HG03025 (cell line): ENCODE measurements at regions not wholly inside any gene's neighbourhood (a gene's known extent, or its start where the extent isn't known, plus 50 kb on each side); places are given as distances from the start of the nearest gene placed in this dataset.

ENCODE experiments used
- ATAC-seq: cut with Tn5 transposase; IDR thresholded peaks from one replicate; pipeline ENCODE4 v1.9.1; 2021; ENCODE audit warnings: mild to moderate bottlenecking, moderate library complexity; ENCODE audit not compliant: unreplicated experiment, low FRiP score

GRCh38 chr13:78032132-78032531 is 113.5 kb upstream of the EDNRB start:
- no peak for ATAC-seq

GRCh38 chr13:78030341-78030896 is 111.8 kb upstream of the EDNRB start:
- ATAC-seq = no peak

- no peak for ATAC-seq
These were observed 111.3 kb upstream of the EDNRB start for GRCh38 chr13:78029901-78030300.

- no peak for ATAC-seq
These were observed 110.3 kb upstream of the EDNRB start for GRCh38 chr13:78028960-78029359.

- no peak for ATAC-seq
These were observed 106.4 kb upstream of the EDNRB start for GRCh38 chr13:78024996-78025395.

- ATAC-seq = peak; percentile 100
These were observed 103.7 kb upstream of the EDNRB start for GRCh38 chr13:78022164-78022877.

- no peak for ATAC-seq
These were observed 102.2 kb upstream of the EDNRB start for GRCh38 chr13:78020861-78021260.

GRCh38 chr13:78015782-78016181 is 97.2 kb upstream of the EDNRB start:
- no peak for ATAC-seq

GRCh38 chr13:78012046-78012445 is 93.4 kb upstream of the EDNRB start:
- ATAC-seq = no peak

- ATAC-seq = no peak
These were observed 86.2 kb upstream of the EDNRB start for GRCh38 chr13:78004821-78005220.

GRCh38 chr13:77999746-78000145 is 81.1 kb upstream of the EDNRB start:
- no peak for ATAC-seq

- ATAC-seq = no peak
These were observed 75.5 kb upstream of the EDNRB start for GRCh38 chr13:77994166-77994565.

- ATAC-seq = no peak
These were observed 72.4 kb upstream of the EDNRB start for GRCh38 chr13:77991003-77991402.

- ATAC-seq = no peak
These were observed 70.7 kb upstream of the EDNRB start for GRCh38 chr13:77989281-77989680.

- no peak for ATAC-seq
These were observed 69.7 kb upstream of the EDNRB start for GRCh38 chr13:77988355-77988754.

- no peak for ATAC-seq
These were observed 68.1 kb upstream of the EDNRB start for GRCh38 chr13:77986713-77987112.

GRCh38 chr13:77985866-77986636 is 67.4 kb upstream of the EDNRB start:
- ATAC-seq = no peak

GRCh38 chr13:77981281-77981881 is 62.8 kb upstream of the EDNRB start:
- no peak for ATAC-seq

- ATAC-seq = no peak
These were observed 62.0 kb upstream of the EDNRB start for GRCh38 chr13:77980592-77980991.

GRCh38 chr13:77979721-77980385 is 61.2 kb upstream of the EDNRB start:
- no peak for ATAC-seq
